ENCODE measurements at regions not wholly inside any gene's neighbourhood (a gene's known extent, or its start where the extent isn't known, plus 50 kb on each side); places are given as distances from the start of the nearest gene placed in this dataset.
"Not testable (repeated sequence)": the region's sequence is repeated elsewhere in the genome, so short reads cannot be mapped to it uniquely, and the experiment has no call there.

DNA sequence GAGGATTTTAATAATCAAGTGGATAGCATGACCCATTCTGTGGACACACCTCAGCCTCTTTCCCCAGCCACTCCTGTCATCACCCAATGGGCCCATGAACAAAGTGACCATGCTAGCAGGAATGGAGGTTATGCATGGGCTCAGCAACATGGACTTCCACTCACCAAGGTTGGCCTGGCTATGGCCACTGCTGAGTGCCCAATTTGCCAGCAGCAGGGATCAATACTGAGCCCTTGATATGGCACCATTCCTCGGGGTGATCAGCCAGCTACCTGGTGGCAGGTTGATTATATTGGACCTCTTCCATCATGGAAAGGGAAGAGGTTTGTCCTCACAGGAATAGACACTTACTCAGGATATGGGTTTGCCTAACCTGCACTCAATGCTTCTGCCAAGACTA is 173.9 kb upstream of the C1orf87 start:
- H3K4me3 ChIP-seq (ENCODE audit: extremely low read depth, insufficient read depth, low read length, poor library complexity, severe bottlenecking); H3K27ac ChIP-seq (ENCODE audit: low read depth, low read length, severe bottlenecking); H3K4me1 ChIP-seq (ENCODE audit: control insufficient read depth, insufficient read depth, low read length, poor library complexity, severe bottlenecking); H3K9me3 ChIP-seq (ENCODE audit: control insufficient read depth, low read length); H3K36me3 ChIP-seq (ENCODE audit: control insufficient read depth, insufficient read depth, low read length): not testable (repeated sequence)
- 100% methylated on average over 1 of the region's 1 CpG; no CpG with 5 or more reads in 1 of the 2 experiments for WGBS, 2 experiments (ENCODE audit: insufficient coverage in 2 of 2)

GRCh38 chr1:60245324-60245723 is 171.8 kb upstream of the C1orf87 start:
- Histone ChIP-seq H3K36me3 (ENCODE audit: control insufficient read depth, insufficient read depth, low read length) (no peaks in the 10 kb centered on the region), H3K4me3 (ENCODE audit: extremely low read depth, insufficient read depth, low read length, poor library complexity, severe bottlenecking) (no peak overlapping the region), H3K27ac (ENCODE audit: low read depth, low read length, severe bottlenecking) (no peak overlapping the region), H3K9me3 (ENCODE audit: control insufficient read depth, low read length) (no peaks in the 10 kb centered on the region), H3K4me1 (ENCODE audit: control insufficient read depth, insufficient read depth, low read length, poor library complexity, severe bottlenecking) (no peaks in the 10 kb centered on the region)
- WGBS, 2 experiments (ENCODE audit: insufficient coverage in 2 of 2): 85 to 90% methylated on average over 2 of the region's 2 CpGs

DNA sequence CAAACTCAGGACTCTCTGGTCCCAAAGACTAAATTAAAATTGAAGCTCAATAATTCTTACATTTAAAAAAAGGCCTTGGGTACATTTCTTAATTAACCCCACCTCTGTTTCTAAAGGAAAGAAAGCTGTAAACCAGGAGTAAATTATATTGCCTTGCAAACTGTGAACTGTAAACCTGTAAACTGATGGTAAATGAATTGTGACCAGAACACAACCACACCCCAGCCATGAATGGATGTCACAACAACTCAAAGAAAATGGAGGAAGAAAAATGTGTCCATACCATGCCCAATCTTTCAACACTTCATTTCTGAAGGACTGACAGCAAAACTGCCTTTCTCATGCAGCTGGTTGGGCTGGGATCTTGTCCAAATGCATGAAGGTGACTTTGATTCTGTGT is 171.3 kb upstream of the C1orf87 start:
- H3K4me3 ChIP-seq (ENCODE audit: extremely low read depth, insufficient read depth, low read length, poor library complexity, severe bottlenecking): no peak overlapping the region
- H3K36me3 ChIP-seq (ENCODE audit: control insufficient read depth, insufficient read depth, low read length): no peaks in the 10 kb centered on the region
- no peak overlapping the region for H3K27ac ChIP-seq (ENCODE audit: low read depth, low read length, severe bottlenecking)
- H3K9me3 ChIP-seq (ENCODE audit: control insufficient read depth, low read length): no peaks in the 10 kb centered on the region
- H3K4me1 ChIP-seq (ENCODE audit: control insufficient read depth, insufficient read depth, low read length, poor library complexity, severe bottlenecking): no peaks in the 10 kb centered on the region

GRCh38 chr1:60235275-60235674 is 161.7 kb upstream of the C1orf87 start:
- Histone ChIP-seq H3K4me1 (ENCODE audit: control insufficient read depth, insufficient read depth, low read length, poor library complexity, severe bottlenecking) (no peaks in the 10 kb centered on the region), H3K27ac (ENCODE audit: low read depth, low read length, severe bottlenecking) (no peak overlapping the region), H3K4me3 (ENCODE audit: extremely low read depth, insufficient read depth, low read length, poor library complexity, severe bottlenecking) (no peak overlapping the region), H3K36me3 (ENCODE audit: control insufficient read depth, insufficient read depth, low read length) (no peaks in the 10 kb centered on the region), H3K9me3 (ENCODE audit: control insufficient read depth, low read length) (no peaks in the 10 kb centered on the region)
- WGBS, 2 experiments (ENCODE audit: insufficient coverage in 2 of 2): 65 to 100% methylated on average over 1 to 2 of the region's 2 CpGs

- Histone ChIP-seq H3K4me1 (ENCODE audit: control insufficient read depth, insufficient read depth, low read length, poor library complexity, severe bottlenecking) (no peaks in the 10 kb centered on the region), H3K36me3 (ENCODE audit: control insufficient read depth, insufficient read depth, low read length) (no peaks in the 10 kb centered on the region), H3K4me3 (ENCODE audit: extremely low read depth, insufficient read depth, low read length, poor library complexity, severe bottlenecking) (no peak overlapping the region), H3K27ac (ENCODE audit: low read depth, low read length, severe bottlenecking) (no peak overlapping the region), H3K9me3 (ENCODE audit: control insufficient read depth, low read length) (no peaks in the 10 kb centered on the region)
- WGBS, 2 experiments (ENCODE audit: insufficient coverage in 2 of 2): 83 to 100% methylated on average over 1 of the region's 2 CpGs
Measured at GRCh38 chr1:60234776-60235175, 161.2 kb upstream of the C1orf87 start.

DNA sequence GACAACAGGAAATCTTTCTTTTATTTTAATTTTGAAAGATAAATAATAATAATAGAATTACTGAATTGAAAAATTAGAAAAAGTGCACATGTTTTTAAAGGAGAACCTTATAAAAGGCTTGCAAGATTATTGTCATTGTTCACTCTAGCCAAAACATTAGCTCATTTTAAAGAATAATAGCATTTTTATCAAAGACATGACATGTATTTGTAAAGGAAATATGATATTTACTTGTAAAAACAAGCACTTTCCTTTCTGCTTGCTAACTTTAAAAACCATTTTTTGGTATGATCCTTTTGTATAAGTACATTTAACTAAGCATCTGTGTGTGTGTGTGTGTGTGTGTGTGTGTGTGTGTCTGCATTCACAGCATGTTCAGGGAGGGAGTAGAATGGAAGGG is 156.3 kb upstream of the C1orf87 start:
- Histone ChIP-seq H3K36me3 (ENCODE audit: control insufficient read depth, insufficient read depth, low read length) (no peaks in the 10 kb centered on the region), H3K4me3 (ENCODE audit: extremely low read depth, insufficient read depth, low read length, poor library complexity, severe bottlenecking) (no peak overlapping the region), H3K9me3 (ENCODE audit: control insufficient read depth, low read length) (no peaks in the 10 kb centered on the region), H3K4me1 (ENCODE audit: control insufficient read depth, insufficient read depth, low read length, poor library complexity, severe bottlenecking) (no peaks in the 10 kb centered on the region), H3K27ac (ENCODE audit: low read depth, low read length, severe bottlenecking) (no peak overlapping the region)

- WGBS, 2 experiments (ENCODE audit: insufficient coverage in 2 of 2): no CpG with 5 or more reads among the region's 1 CpG
- H3K36me3 ChIP-seq (ENCODE audit: control insufficient read depth, insufficient read depth, low read length): no peaks in the 10 kb centered on the region
- no peak overlapping the region for H3K4me3 ChIP-seq (ENCODE audit: extremely low read depth, insufficient read depth, low read length, poor library complexity, severe bottlenecking)
- no peak overlapping the region for H3K27ac ChIP-seq (ENCODE audit: low read depth, low read length, severe bottlenecking)
- H3K9me3 ChIP-seq (ENCODE audit: control insufficient read depth, low read length): no peaks in the 10 kb centered on the region
- no peaks in the 10 kb centered on the region for H3K4me1 ChIP-seq (ENCODE audit: control insufficient read depth, insufficient read depth, low read length, poor library complexity, severe bottlenecking)
Measured at GRCh38 chr1:60228041-60228491, 154.5 kb upstream of the C1orf87 start.

GRCh38 chr1:60227601-60228000 is 154.0 kb upstream of the C1orf87 start:
- Histone ChIP-seq H3K27ac (ENCODE audit: low read depth, low read length, severe bottlenecking) (no peak overlapping the region), H3K9me3 (ENCODE audit: control insufficient read depth, low read length) (no peaks in the 10 kb centered on the region), H3K4me1 (ENCODE audit: control insufficient read depth, insufficient read depth, low read length, poor library complexity, severe bottlenecking) (no peaks in the 10 kb centered on the region), H3K4me3 (ENCODE audit: extremely low read depth, insufficient read depth, low read length, poor library complexity, severe bottlenecking) (no peak overlapping the region), H3K36me3 (ENCODE audit: control insufficient read depth, insufficient read depth, low read length) (no peaks in the 10 kb centered on the region)

DNA sequence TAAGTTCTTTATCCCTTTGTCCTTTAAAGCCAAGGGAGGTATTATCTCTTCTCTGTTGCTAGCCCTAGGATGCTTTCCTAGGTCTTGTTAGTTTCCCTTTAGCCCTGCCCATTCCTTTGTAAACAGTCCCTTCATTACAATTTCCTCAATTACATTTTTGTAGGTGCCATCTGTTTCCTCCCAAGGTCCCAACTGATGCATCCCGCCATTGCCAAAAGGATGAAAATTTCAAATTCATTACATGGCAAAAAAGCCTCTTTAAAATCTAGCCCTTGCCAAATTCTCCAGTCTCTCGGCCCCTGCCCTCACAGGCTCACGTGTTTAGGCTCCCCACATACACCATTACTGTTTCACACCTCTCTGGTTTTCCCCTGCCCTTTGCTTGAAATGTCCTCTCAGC is 151.9 kb upstream of the C1orf87 start:
- Histone ChIP-seq H3K4me1 (ENCODE audit: control insufficient read depth, insufficient read depth, low read length, poor library complexity, severe bottlenecking) (no peaks in the 10 kb centered on the region), H3K4me3 (ENCODE audit: extremely low read depth, insufficient read depth, low read length, poor library complexity, severe bottlenecking) (no peak overlapping the region), H3K9me3 (ENCODE audit: control insufficient read depth, low read length) (no peaks in the 10 kb centered on the region), H3K27ac (ENCODE audit: low read depth, low read length, severe bottlenecking) (no peak overlapping the region), H3K36me3 (ENCODE audit: control insufficient read depth, insufficient read depth, low read length) (no peaks in the 10 kb centered on the region)
- 83 to 91% methylated on average over 3 of the region's 3 CpGs for WGBS, 2 experiments (ENCODE audit: insufficient coverage in 2 of 2)

GRCh38 chr1:60224523-60224922 is 151.0 kb upstream of the C1orf87 start:
- H3K4me3 ChIP-seq (ENCODE audit: extremely low read depth, insufficient read depth, low read length, poor library complexity, severe bottlenecking): no peak overlapping the region
- WGBS, 2 experiments (ENCODE audit: insufficient coverage in 2 of 2): 96 to 100% methylated on average over 2 to 3 of the region's 3 CpGs
- no peaks in the 10 kb centered on the region for H3K9me3 ChIP-seq (ENCODE audit: control insufficient read depth, low read length)
- no peaks in the 10 kb centered on the region for H3K4me1 ChIP-seq (ENCODE audit: control insufficient read depth, insufficient read depth, low read length, poor library complexity, severe bottlenecking)
- no peaks in the 10 kb centered on the region for H3K36me3 ChIP-seq (ENCODE audit: control insufficient read depth, insufficient read depth, low read length)
- H3K27ac ChIP-seq (ENCODE audit: low read depth, low read length, severe bottlenecking): no peak overlapping the region

DNA sequence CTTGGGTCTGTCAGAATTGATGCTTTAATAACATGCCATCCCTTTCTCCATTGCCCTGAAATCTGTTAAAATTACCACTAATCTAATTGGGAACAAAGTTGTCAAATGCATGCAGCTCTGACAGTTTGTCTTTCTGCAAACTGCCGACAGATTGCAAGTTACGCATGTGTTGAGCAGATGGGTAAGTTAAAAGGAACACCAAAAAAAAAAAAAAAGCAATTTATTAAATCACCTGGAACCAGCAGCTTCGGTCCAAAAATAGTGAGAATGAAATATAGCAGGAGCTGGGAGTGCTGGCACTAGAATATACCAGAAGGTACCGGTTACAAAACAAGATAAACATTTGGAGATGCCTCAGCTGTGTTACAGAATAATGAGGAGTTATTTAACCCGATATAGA is 149.6 kb upstream of the C1orf87 start:
- no peaks in the 10 kb centered on the region for H3K4me1 ChIP-seq (ENCODE audit: control insufficient read depth, insufficient read depth, low read length, poor library complexity, severe bottlenecking)
- H3K4me3 ChIP-seq (ENCODE audit: extremely low read depth, insufficient read depth, low read length, poor library complexity, severe bottlenecking): no peak overlapping the region
- 86 to 100% methylated on average over 1 of the region's 5 CpGs for WGBS, 2 experiments (ENCODE audit: insufficient coverage in 2 of 2)
- no peak overlapping the region for H3K27ac ChIP-seq (ENCODE audit: low read depth, low read length, severe bottlenecking)
- H3K36me3 ChIP-seq (ENCODE audit: control insufficient read depth, insufficient read depth, low read length): no peaks in the 10 kb centered on the region
- H3K9me3 ChIP-seq (ENCODE audit: control insufficient read depth, low read length): no peaks in the 10 kb centered on the region

Data from mesodermal cell (in vitro differentiated cells).